ENCODE measurements at regions not wholly inside any gene's neighbourhood (a gene's known extent, or its start where the extent isn't known, plus 50 kb on each side); places are given as distances from the start of the nearest gene placed in this dataset.
"Not testable (repeated sequence)": the region's sequence is repeated elsewhere in the genome, so short reads cannot be mapped to it uniquely, and the experiment has no call there.

GRCh38 chr4:11894977-11895376, 466.3 kb upstream of the HS3ST1 start:
- DNase-seq = no peak

- no peak for DNase-seq
Observed at GRCh38 chr4:11894221-11894620, 465.5 kb upstream of the HS3ST1 start.

GRCh38 chr4:11889099-11889498, 460.4 kb upstream of the HS3ST1 start:
- DNase-seq = no peak

DNA sequence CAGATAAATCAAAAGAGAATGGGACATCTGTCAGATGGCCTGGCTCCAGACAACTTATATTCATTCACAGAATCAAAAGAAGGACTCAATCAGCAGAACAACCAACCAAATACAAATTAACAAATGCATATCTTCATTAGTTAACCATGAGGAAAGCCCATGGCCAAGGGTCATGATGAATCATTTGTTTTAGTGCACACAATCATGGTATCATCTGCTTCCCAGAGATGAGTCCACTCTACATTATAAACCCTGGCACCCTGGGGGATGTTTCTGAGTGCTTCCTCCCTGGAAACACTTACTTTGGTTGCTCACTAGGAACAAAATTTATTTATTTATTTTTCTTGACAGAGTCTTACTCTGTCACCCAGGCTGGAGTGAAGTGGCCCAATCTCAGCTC, 453.3 kb upstream of the HS3ST1 start:
- no peak for DNase-seq

GRCh38 chr4:11881364-11881763, 452.7 kb upstream of the HS3ST1 start:
- no peak for DNase-seq

GRCh38 chr4:11878241-11878640, 449.5 kb upstream of the HS3ST1 start:
- no peak for DNase-seq

DNA sequence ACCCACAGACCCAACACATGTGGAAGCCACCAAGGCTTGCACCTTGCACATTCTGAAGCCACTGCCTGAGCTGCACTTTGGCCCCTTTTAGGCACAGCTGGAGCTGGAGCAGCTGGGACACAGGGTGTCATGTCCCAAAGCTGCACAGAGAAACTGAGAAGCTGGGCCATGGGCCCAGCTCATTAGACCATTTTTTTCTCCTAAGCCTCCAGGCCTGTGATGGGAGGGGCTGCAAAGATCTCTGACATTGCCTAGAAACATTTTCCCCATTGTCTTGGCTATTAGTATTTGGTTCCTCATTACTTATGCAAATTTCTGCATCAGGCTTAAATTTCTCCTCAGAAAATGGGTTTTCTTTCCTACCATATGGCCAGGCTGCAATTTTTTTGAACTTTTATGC, 447.4 kb upstream of the HS3ST1 start:
- DNase-seq = no peak

- no peak for DNase-seq
Observed at GRCh38 chr4:11869191-11869870, 440.6 kb upstream of the HS3ST1 start.

DNA sequence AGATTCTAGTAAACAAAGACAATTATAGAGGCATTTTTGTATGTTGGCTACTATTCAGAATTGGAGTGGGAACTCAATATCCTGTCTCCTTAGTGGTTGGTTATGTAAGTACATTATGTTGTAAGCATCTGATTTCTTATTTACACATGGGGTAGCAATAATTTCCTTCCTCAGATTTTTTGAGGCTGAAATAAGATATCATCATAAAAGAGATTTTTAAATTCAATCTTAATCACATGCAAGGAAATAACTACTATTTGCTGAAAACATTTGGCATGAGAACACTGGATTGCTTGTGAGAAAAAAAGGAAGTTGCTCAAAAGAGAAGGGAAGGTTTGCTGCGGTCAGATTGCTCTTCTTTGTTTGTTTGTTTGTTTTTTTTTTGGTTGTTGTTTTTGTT, 437.7 kb upstream of the HS3ST1 start:
- no peak for DNase-seq

DNA sequence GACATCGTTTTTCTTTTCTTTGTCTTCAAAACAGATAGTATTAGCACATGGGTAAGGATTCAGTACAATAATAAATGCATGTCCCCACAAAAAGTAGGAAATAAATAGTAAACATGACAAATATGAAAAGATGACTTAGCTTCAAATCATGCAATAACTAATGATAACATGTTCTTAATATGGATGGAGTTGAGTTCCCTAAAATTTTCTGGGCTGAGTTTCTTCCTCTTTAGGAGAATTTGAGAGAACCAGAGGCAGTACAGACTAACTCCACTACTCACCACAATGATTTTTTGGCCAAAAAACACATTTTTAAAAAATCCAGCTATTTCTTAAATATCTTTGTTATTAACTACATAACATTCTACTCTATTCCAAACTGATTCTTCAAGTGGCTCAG, 432.3 kb upstream of the HS3ST1 start:
- DNase-seq = no peak

GRCh38 chr4:11857881-11858280, 429.2 kb upstream of the HS3ST1 start:
- no peak for DNase-seq

GRCh38 chr4:11847167-11847566, 418.5 kb upstream of the HS3ST1 start:
- no peak for DNase-seq

- DNase-seq = no peak
Observed at GRCh38 chr4:11843927-11844326, 415.2 kb upstream of the HS3ST1 start.

DNA sequence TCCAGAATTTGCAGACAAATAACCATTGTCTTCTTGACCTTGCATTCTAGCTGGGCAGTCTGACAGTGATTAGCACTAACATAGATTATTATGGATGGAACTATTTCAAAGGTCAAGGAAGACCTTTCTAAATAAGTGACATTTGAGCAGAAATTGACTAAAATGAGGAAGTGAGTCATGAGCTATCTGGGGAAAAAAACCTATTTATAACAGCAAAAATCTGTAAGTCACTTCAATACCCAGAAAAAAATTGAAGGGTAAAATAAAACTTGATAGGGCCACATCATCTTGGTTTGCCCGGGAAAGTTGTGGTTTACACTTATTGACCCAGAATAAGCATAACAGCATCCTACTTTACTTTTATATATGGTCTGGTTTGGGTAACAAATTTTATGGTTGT, 414.6 kb upstream of the HS3ST1 start:
- no peak for DNase-seq

- DNase-seq = no peak
Observed at GRCh38 chr4:11842620-11843263, 414.0 kb upstream of the HS3ST1 start.

- DNase-seq = no peak
Observed at GRCh38 chr4:11839889-11840288, 411.2 kb upstream of the HS3ST1 start.

- DNase-seq = no peak
Observed at GRCh38 chr4:11831739-11832138, 403.0 kb upstream of the HS3ST1 start.

- no peak for DNase-seq
Observed at GRCh38 chr4:11824566-11824965, 395.9 kb upstream of the HS3ST1 start.

DNA sequence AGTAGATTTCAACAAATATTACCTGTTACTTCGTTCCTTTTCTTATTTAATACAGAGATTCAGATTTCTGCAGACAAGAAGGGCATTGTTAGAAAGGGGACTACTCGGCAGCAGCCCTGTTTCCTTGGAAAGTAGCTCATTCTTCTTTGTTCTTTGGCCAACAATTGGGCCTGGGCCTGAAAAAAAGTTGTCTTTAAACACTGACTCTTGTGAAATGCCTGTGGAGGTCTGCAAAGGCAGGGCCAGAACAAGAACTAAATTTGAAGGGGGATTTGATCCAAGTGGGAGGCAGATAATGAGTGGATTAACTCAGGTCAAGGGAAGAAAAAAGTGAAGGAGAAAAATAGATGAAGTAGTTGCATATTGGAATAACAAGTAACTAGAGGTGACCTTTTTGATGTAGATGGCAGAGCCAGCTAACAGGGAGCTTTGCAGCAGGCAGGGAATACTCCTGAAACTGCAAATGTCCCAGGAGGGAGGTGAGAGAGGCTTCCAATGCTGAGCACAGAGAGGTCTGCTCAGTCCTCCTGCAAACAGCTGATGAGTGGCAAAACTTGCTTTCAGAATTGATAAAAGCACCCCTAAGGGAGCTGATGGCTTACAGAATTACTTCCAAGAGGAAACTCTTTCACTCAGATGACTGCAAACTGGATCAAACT, 393.2 kb upstream of the HS3ST1 start:
- no peak for DNase-seq

- no peak for DNase-seq
Observed at GRCh38 chr4:11817088-11817487, 388.4 kb upstream of the HS3ST1 start.

DNA sequence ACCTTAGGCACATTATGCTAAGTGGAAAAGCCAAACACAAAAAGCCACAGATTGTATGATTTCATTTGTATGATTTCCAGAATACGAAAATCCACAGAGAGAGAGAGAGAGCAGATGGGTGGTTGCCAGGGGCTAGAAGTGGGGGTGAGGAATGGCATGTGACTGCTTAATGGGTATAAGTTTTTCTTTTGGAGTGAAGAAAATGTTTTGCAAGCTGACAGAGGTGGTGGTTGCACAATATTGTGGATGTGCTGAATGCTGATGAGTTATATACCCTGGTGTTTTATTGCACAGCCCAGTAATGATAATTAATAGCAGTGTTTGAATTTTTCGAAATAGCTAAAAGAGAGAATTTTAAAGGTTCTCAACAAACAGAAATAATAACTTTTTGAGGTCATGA, 386.1 kb upstream of the HS3ST1 start:
- no peak for DNase-seq

DNA sequence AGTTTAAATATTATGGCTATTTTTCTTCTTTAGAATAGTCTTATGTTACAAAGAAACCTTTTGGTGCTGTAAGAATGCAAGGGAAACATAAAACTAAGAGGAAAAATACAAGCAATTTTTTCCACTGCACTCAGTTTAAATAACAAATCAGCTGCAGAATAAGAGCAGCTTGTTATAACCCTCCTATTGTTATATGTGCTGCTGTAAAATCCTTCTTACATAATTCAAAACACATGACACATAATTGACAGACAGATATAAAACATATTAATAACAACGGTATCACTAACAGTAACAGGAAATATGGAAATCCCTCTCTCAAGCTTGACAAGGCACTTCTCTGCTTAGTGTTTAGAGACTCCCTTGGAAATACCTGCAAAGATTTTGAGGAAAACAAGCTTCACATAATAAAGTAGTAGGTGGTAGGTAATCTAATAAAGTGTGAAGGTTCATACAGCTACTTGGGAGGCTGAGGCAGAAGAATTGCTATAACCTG, 385.3 kb upstream of the HS3ST1 start:
- DNase-seq = no peak

DNA sequence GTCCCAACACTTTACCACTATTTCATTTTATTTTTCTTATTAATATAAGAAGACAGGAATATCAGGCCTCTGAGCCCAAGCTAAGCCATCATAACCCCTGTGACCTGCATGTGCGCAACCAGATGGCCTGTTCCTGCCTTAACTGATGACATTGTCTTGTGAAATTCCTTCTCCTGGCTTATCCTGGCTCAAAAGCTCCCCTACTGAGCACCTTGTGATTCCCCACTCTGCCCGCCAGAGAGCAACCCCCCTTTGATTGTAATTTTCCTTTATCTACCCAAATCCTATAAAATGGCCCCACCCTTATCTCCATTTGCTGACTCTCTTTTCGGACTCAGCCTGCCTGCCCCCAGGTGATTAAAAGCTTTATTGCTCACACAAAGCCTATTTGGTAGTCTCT, 382.8 kb upstream of the HS3ST1 start:
- not testable (repeated sequence) for DNase-seq

DNA sequence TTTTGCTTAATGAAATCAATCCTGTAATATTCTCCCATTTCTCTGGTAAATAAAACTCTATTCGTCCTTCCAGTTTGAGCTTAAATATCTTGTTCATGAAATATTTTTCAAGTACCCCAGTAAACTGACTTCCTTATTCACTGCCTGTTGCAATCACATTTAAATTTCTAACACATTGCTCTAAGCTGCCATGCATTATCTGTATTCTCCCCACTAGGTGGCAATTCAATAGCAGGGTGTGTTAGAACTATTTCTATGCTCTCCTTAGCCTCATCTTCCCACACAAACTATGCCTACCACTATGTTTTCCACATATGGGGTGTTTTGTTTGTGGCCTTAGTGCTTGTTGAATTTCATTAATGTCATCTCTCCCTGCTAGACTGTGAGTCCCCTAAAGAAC, 377.1 kb upstream of the HS3ST1 start:
- DNase-seq = peak; percentile 10
